ENCODE measurements at regions not wholly inside any gene's neighbourhood (a gene's known extent, or its start where the extent isn't known, plus 50 kb on each side); places are given as distances from the start of the nearest gene placed in this dataset.

DNA sequence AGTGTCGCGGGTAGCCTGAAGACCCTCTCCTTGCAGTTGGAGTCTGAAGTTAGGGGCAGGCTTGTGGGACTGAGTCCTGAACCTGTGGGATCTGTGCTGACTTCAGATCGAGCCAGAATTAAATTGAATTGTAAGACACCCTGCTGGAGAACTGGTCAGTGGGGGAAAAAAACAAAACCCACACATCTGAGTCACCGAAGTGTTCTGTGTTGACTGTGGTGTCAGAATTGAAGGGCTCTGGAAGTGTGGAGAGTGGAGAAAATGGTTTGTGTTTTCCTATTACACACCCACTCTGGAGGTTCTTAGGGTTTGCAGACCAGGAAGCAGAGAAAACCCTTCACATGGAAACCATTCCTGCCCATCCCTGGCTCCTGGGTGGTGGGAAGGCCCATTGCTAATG is 209.5 kb upstream of the GALNT2 start:
- H3K4me3 ChIP-seq (replicated peaks; ENCODE audit: insufficient read depth, low read length) = no peak overlapping the region
- H3K27me3 ChIP-seq (ENCODE audit: insufficient read depth, poor library complexity, severe bottlenecking) = no peaks in the 10 kb centered on the region
- DNase-seq (ENCODE audit: low read depth in 1 of 2, low spot score in 1 of 2) = no peak
- TF ChIP-seq SPI1 (IDR thresholded peaks at IDR 0.05; ENCODE audit: borderline replicate concordance, low read depth) (no peak), POLR2AphosphoS5 (IDR thresholded peaks at IDR 0.05; ENCODE audit: low read depth) (no peak), GABPA (IDR thresholded peaks at IDR 0.05; ENCODE audit: low read depth) (no peak), REST (IDR thresholded peaks at IDR 0.05; ENCODE audit: insufficient replicate concordance, low read depth) (no peak)
- TF ChIP-seq, protein P1, sequence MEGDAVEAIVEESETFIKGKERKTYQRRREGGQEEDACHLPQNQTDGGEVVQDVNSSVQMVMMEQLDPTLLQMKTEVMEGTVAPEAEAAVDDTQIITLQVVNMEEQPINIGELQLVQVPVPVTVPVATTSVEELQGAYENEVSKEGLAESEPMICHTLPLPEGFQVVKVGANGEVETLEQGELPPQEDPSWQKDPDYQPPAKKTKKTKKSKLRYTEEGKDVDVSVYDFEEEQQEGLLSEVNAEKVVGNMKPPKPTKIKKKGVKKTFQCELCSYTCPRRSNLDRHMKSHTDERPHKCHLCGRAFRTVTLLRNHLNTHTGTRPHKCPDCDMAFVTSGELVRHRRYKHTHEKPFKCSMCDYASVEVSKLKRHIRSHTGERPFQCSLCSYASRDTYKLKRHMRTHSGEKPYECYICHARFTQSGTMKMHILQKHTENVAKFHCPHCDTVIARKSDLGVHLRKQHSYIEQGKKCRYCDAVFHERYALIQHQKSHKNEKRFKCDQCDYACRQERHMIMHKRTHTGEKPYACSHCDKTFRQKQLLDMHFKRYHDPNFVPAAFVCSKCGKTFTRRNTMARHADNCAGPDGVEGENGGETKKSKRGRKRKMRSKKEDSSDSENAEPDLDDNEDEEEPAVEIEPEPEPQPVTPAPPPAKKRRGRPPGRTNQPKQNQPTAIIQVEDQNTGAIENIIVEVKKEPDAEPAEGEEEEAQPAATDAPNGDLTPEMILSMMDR (IDR thresholded peaks at IDR 0.05; ENCODE audit: insufficient read depth, low read length) = no peak
- H3K27ac ChIP-seq (replicated peaks) = no peak overlapping the region

DNA sequence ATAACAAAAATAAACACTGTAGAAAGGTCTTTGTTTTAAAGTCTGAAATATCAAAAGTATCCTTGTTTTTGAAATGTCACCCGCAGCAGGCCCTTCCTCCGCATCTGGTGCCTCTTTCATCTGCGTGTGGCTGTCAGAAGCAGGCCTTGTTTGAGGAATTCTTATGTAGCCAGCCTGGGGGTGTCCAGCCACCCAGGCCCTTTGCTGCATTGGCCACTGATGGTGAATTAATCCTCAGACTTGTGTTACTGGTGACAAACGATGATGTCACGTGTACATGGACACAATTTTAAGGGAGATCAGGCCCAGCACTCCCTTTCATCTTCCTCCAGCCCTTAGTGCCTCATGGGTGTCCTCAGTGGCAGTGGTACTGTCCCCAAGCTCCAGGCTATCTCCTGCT is 208.0 kb upstream of the GALNT2 start:
- no peak for DNase-seq (ENCODE audit: low read depth in 1 of 2, low spot score in 1 of 2)
- no peak overlapping the region for H3K27ac ChIP-seq (replicated peaks)
- no peaks in the 10 kb centered on the region for H3K27me3 ChIP-seq (ENCODE audit: insufficient read depth, poor library complexity, severe bottlenecking)
- TF ChIP-seq, protein P1 (IDR thresholded peaks at IDR 0.05; ENCODE audit: insufficient read depth, low read length) = no peak
- TF ChIP-seq REST (IDR thresholded peaks at IDR 0.05; ENCODE audit: insufficient replicate concordance, low read depth) (no peak), POLR2AphosphoS5 (IDR thresholded peaks at IDR 0.05; ENCODE audit: low read depth) (no peak), SPI1 (IDR thresholded peaks at IDR 0.05; ENCODE audit: borderline replicate concordance, low read depth) (no peak), GABPA (IDR thresholded peaks at IDR 0.05; ENCODE audit: low read depth) (no peak)
- no peak overlapping the region for H3K4me3 ChIP-seq (replicated peaks; ENCODE audit: insufficient read depth, low read length)

- TF ChIP-seq POLR2AphosphoS5 (IDR thresholded peaks at IDR 0.05; ENCODE audit: low read depth) = no peak
- no peak for TF ChIP-seq SPI1 (IDR thresholded peaks at IDR 0.05; ENCODE audit: borderline replicate concordance, low read depth)
- no peak for TF ChIP-seq GABPA (IDR thresholded peaks at IDR 0.05; ENCODE audit: low read depth)
- TF ChIP-seq REST (IDR thresholded peaks at IDR 0.05; ENCODE audit: insufficient replicate concordance, low read depth) = no peak
- TF ChIP-seq, protein P1 (IDR thresholded peaks at IDR 0.05; ENCODE audit: insufficient read depth, low read length) = no peak
- Histone ChIP-seq H3K27ac (replicated peaks) (no peak overlapping the region), H3K27me3 (ENCODE audit: insufficient read depth, poor library complexity, severe bottlenecking) (no peaks in the 10 kb centered on the region), H3K4me3 (replicated peaks; ENCODE audit: insufficient read depth, low read length) (no peak overlapping the region)
- DNase-seq (ENCODE audit: low read depth in 1 of 2, low spot score in 1 of 2) = no peak
Measured at GRCh38 chr1:229860926-229861325, 206.1 kb upstream of the GALNT2 start.

All from HL-60 (cell line).